Glomerular visceral epithelial cell (primary cell): ENCODE measurements at regions not wholly inside any gene's neighbourhood (a gene's known extent, or its start where the extent isn't known, plus 50 kb on each side); places are given as distances from the start of the nearest gene placed in this dataset.

Source experiments
- DNase-seq: peaks from one replicate; pipeline ENCODE4 v3.0.0-alpha.2; 2016; ENCODE audit errors: extremely low spot score

GRCh38 chr4:36812149-36812548 lies 432.4 kb upstream of the NWD2 start:
- DNase-seq = no peak

GRCh38 chr4:36815536-36815935 lies 429.0 kb upstream of the NWD2 start:
- DNase-seq = no peak

- no peak for DNase-seq
These were observed 421.2 kb upstream of the NWD2 start for GRCh38 chr4:36823199-36823967.

GRCh38 chr4:36824682-36825081 lies 419.9 kb upstream of the NWD2 start:
- no peak for DNase-seq

- no peak for DNase-seq
These were observed 409.3 kb upstream of the NWD2 start for GRCh38 chr4:36835246-36835645.

GRCh38 chr4:36841583-36842326 lies 402.8 kb upstream of the NWD2 start:
- DNase-seq = no peak

GRCh38 chr4:36844448-36844847 lies 400.1 kb upstream of the NWD2 start:
- DNase-seq = no peak

GRCh38 chr4:36852856-36853255 lies 391.7 kb upstream of the NWD2 start:
- DNase-seq = no peak

- no peak for DNase-seq
These were observed 390.0 kb upstream of the NWD2 start for GRCh38 chr4:36854554-36854953.

- no peak for DNase-seq
These were observed 380.9 kb upstream of the NWD2 start for GRCh38 chr4:36863601-36864000.

GRCh38 chr4:36870121-36870520 lies 374.4 kb upstream of the NWD2 start:
- DNase-seq = no peak

GRCh38 chr4:36872679-36873078 lies 371.9 kb upstream of the NWD2 start:
- no peak for DNase-seq

- DNase-seq = no peak
These were observed 360.4 kb upstream of the NWD2 start for GRCh38 chr4:36884151-36884550.

GRCh38 chr4:36891971-36892370 lies 352.6 kb upstream of the NWD2 start:
- DNase-seq = no peak

GRCh38 chr4:36900446-36900987 lies 344.0 kb upstream of the NWD2 start:
- DNase-seq = no peak

GRCh38 chr4:36904823-36905222 lies 339.7 kb upstream of the NWD2 start:
- no peak for DNase-seq

GRCh38 chr4:36914106-36914505 lies 330.4 kb upstream of the NWD2 start:
- DNase-seq = no peak

GRCh38 chr4:36915717-36916116 lies 328.8 kb upstream of the NWD2 start:
- no peak for DNase-seq

- no peak for DNase-seq
These were observed 327.1 kb upstream of the NWD2 start for GRCh38 chr4:36917413-36917812.

GRCh38 chr4:36919721-36920120 lies 324.8 kb upstream of the NWD2 start:
- no peak for DNase-seq

GRCh38 chr4:36921476-36922216 lies 322.9 kb upstream of the NWD2 start:
- DNase-seq = no peak

- no peak for DNase-seq
These were observed 313.9 kb upstream of the NWD2 start for GRCh38 chr4:36930562-36931111.
